ENCODE measurements at regions not wholly inside any gene's neighbourhood (a gene's known extent, or its start where the extent isn't known, plus 50 kb on each side); places are given as distances from the start of the nearest gene placed in this dataset.

DNA sequence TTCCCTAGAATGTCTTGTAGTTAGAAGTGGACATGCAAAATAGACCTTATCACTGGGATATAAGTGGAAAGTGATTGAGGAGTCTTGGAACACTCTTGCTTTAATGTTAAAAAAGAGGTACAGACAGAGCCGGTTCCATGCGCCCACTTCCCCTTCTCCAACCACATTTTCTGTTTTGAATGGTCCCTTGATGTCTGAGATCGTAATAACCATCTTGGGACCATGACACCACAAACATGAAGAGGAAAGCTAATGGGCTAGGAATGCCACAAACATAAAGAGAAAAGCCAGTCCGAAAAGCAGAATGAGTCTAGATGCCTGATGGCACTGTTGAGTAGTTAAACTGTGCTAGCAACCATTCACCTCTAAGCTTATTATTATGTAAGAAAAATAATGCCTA is 54.8 kb upstream of the SPON1 start (continued):
- TF ChIP-seq, protein P1, sequence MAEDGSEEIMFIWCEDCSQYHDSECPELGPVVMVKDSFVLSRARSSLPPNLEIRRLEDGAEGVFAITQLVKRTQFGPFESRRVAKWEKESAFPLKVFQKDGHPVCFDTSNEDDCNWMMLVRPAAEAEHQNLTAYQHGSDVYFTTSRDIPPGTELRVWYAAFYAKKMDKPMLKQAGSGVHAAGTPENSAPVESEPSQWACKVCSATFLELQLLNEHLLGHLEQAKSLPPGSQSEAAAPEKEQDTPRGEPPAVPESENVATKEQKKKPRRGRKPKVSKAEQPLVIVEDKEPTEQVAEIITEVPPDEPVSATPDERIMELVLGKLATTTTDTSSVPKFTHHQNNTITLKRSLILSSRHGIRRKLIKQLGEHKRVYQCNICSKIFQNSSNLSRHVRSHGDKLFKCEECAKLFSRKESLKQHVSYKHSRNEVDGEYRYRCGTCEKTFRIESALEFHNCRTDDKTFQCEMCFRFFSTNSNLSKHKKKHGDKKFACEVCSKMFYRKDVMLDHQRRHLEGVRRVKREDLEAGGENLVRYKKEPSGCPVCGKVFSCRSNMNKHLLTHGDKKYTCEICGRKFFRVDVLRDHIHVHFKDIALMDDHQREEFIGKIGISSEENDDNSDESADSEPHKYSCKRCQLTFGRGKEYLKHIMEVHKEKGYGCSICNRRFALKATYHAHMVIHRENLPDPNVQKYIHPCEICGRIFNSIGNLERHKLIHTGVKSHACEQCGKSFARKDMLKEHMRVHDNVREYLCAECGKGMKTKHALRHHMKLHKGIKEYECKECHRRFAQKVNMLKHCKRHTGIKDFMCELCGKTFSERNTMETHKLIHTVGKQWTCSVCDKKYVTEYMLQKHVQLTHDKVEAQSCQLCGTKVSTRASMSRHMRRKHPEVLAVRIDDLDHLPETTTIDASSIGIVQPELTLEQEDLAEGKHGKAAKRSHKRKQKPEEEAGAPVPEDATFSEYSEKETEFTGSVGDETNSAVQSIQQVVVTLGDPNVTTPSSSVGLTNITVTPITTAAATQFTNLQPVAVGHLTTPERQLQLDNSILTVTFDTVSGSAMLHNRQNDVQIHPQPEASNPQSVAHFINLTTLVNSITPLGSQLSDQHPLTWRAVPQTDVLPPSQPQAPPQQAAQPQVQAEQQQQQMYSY (CRISPR knock-in tag; IDR thresholded peaks at IDR 0.05) = no peak
- TF ChIP-seq ZNF121 (CRISPR knock-in tag; IDR thresholded peaks at IDR 0.05) (no peak), ZBTB21 (CRISPR knock-in tag; IDR thresholded peaks at IDR 0.05; ENCODE audit: borderline replicate concordance) (no peak), ZNF512 (CRISPR knock-in tag; IDR thresholded peaks at IDR 0.05; ENCODE audit: borderline replicate concordance) (no peak), ESRRA (CRISPR knock-in tag; IDR thresholded peaks at IDR 0.05; ENCODE audit: borderline replicate concordance) (no peak), SMAD4 (CRISPR knock-in tag; IDR thresholded peaks at IDR 0.05) (no peak), SMAD3 (CRISPR knock-in tag; IDR thresholded peaks at IDR 0.05; ENCODE audit: borderline replicate concordance) (no peak), NR3C1 (CRISPR knock-in tag; conservative IDR thresholded peaks at IDR 0.05; ENCODE audit: low read depth) (no peak)
- TF ChIP-seq, protein P2, sequence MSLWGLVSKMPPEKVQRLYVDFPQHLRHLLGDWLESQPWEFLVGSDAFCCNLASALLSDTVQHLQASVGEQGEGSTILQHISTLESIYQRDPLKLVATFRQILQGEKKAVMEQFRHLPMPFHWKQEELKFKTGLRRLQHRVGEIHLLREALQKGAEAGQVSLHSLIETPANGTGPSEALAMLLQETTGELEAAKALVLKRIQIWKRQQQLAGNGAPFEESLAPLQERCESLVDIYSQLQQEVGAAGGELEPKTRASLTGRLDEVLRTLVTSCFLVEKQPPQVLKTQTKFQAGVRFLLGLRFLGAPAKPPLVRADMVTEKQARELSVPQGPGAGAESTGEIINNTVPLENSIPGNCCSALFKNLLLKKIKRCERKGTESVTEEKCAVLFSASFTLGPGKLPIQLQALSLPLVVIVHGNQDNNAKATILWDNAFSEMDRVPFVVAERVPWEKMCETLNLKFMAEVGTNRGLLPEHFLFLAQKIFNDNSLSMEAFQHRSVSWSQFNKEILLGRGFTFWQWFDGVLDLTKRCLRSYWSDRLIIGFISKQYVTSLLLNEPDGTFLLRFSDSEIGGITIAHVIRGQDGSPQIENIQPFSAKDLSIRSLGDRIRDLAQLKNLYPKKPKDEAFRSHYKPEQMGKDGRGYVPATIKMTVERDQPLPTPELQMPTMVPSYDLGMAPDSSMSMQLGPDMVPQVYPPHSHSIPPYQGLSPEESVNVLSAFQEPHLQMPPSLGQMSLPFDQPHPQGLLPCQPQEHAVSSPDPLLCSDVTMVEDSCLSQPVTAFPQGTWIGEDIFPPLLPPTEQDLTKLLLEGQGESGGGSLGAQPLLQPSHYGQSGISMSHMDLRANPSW (CRISPR knock-in tag; conservative IDR thresholded peaks at IDR 0.05; ENCODE audit: low read depth) = no peak
- TF ChIP-seq, protein P3, sequence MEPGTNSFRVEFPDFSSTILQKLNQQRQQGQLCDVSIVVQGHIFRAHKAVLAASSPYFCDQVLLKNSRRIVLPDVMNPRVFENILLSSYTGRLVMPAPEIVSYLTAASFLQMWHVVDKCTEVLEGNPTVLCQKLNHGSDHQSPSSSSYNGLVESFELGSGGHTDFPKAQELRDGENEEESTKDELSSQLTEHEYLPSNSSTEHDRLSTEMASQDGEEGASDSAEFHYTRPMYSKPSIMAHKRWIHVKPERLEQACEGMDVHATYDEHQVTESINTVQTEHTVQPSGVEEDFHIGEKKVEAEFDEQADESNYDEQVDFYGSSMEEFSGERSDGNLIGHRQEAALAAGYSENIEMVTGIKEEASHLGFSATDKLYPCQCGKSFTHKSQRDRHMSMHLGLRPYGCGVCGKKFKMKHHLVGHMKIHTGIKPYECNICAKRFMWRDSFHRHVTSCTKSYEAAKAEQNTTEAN (CRISPR knock-in tag; IDR thresholded peaks at IDR 0.05) = no peak
- TF ChIP-seq, protein P4, sequence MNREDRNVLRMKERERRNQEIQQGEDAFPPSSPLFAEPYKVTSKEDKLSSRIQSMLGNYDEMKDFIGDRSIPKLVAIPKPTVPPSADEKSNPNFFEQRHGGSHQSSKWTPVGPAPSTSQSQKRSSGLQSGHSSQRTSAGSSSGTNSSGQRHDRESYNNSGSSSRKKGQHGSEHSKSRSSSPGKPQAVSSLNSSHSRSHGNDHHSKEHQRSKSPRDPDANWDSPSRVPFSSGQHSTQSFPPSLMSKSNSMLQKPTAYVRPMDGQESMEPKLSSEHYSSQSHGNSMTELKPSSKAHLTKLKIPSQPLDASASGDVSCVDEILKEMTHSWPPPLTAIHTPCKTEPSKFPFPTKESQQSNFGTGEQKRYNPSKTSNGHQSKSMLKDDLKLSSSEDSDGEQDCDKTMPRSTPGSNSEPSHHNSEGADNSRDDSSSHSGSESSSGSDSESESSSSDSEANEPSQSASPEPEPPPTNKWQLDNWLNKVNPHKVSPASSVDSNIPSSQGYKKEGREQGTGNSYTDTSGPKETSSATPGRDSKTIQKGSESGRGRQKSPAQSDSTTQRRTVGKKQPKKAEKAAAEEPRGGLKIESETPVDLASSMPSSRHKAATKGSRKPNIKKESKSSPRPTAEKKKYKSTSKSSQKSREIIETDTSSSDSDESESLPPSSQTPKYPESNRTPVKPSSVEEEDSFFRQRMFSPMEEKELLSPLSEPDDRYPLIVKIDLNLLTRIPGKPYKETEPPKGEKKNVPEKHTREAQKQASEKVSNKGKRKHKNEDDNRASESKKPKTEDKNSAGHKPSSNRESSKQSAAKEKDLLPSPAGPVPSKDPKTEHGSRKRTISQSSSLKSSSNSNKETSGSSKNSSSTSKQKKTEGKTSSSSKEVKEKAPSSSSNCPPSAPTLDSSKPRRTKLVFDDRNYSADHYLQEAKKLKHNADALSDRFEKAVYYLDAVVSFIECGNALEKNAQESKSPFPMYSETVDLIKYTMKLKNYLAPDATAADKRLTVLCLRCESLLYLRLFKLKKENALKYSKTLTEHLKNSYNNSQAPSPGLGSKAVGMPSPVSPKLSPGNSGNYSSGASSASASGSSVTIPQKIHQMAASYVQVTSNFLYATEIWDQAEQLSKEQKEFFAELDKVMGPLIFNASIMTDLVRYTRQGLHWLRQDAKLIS (CRISPR knock-in tag; IDR thresholded peaks at IDR 0.05; ENCODE audit: borderline replicate concordance) = no peak
- TF ChIP-seq, protein P5, sequence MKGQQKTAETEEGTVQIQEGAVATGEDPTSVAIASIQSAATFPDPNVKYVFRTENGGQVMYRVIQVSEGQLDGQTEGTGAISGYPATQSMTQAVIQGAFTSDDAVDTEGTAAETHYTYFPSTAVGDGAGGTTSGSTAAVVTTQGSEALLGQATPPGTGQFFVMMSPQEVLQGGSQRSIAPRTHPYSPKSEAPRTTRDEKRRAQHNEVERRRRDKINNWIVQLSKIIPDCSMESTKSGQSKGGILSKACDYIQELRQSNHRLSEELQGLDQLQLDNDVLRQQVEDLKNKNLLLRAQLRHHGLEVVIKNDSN (CRISPR knock-in tag; IDR thresholded peaks at IDR 0.05) = no peak
